ENCODE measurements at regions not wholly inside any gene's neighbourhood (a gene's known extent, or its start where the extent isn't known, plus 50 kb on each side); places are given as distances from the start of the nearest gene placed in this dataset.

GRCh38 chr19:28424662-28425045 lies 788.3 kb downstream of the UQCRFS1 start:
- no peaks in the 10 kb centered on the region for H3K27me3 Mint-ChIP-seq
- CTCF ChIA-PET = no interaction called here
- H3K36me3 Mint-ChIP-seq = no peaks in the 10 kb centered on the region
- DNase-seq = no peak
- H3K4me1 Mint-ChIP-seq = no peaks in the 10 kb centered on the region
- H3K9me3 Mint-ChIP-seq = peaks cover 7% of the 10 kb centered on the region
- H3K27ac Mint-ChIP-seq = no peak overlapping the region
- H3K4me3 Mint-ChIP-seq = no peak overlapping the region

GRCh38 chr19:28424077-28424476 lies 788.9 kb downstream of the UQCRFS1 start:
- no peak overlapping the region for H3K27ac Mint-ChIP-seq
- no peak overlapping the region for H3K4me3 Mint-ChIP-seq
- no peaks in the 10 kb centered on the region for H3K27me3 Mint-ChIP-seq
- no peaks in the 10 kb centered on the region for H3K4me1 Mint-ChIP-seq
- peaks cover 7% of the 10 kb centered on the region for H3K9me3 Mint-ChIP-seq
- H3K36me3 Mint-ChIP-seq = no peaks in the 10 kb centered on the region
- CTCF ChIA-PET = no interaction called here
- no peak for DNase-seq

DNA sequence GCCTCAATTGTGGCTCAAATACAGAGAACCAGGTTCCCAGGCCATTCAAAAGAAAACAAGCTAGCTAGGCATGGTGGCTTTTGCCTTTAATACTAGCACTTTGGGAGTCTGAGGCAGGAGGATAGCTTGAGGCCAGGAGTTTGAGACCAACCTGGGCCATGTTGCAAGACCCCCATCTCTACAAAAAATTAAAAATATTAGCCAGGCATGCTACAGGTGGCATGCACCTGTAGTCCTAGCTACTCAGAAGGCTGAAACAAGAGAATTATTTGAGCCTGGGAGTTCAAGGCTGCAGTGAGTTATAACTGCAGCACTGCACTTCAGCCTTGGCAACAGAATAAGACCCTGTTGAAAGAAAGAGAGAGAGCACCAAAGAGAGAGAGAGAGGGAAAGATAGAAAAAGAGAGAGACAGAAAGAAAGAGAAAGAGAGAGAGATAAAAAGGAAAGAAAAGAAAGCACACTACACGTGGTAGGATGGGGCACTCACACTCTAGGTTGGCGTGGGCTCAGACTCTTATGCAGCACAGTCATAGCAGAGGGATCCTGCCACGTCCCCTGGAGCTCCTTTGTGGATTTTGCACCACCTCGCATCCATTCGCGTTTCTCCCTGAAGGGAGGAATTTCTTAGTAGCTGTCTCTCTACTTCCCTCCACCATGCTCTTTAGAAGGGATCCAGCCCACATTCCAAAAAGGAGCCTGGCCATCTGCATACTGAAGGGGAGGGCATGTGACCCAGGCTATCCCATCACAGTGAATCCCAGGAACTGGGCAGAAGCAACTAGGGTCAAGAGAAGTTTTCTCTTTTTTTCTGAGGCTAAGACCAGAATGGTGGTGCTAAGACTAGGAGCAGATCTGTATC lies 789.9 kb downstream of the UQCRFS1 start:
- Mint-ChIP-seq H3K4me1 (no peaks in the 10 kb centered on the region), H3K4me3 (no peak overlapping the region), H3K36me3 (no peaks in the 10 kb centered on the region), H3K9me3 (peaks cover 6% of the 10 kb centered on the region), H3K27ac (no peak overlapping the region), H3K27me3 (no peaks in the 10 kb centered on the region)
- CTCF ChIA-PET = no interaction called here
- DNase-seq = no peak

DNA sequence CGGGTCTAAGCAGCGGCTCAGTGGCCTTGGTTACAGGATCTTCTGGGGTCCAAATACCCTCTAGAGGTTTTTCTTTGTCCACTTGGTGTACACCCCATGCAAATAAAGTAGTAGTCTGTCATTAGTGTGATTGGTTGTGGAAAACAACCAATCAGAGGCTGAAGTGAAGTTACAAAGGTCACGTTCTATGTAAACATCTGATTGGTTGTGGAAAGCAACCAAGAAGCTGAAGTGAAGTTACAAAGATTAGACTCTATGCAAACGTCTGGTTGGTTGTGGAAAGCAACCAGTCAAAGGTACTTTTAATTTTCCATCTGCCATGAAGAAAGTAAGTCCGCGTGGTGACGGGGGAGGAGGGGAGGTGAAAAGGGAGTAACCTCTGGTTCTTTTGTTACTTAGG lies 790.9 kb downstream of the UQCRFS1 start:
- no peaks in the 10 kb centered on the region for H3K27me3 Mint-ChIP-seq

DNA sequence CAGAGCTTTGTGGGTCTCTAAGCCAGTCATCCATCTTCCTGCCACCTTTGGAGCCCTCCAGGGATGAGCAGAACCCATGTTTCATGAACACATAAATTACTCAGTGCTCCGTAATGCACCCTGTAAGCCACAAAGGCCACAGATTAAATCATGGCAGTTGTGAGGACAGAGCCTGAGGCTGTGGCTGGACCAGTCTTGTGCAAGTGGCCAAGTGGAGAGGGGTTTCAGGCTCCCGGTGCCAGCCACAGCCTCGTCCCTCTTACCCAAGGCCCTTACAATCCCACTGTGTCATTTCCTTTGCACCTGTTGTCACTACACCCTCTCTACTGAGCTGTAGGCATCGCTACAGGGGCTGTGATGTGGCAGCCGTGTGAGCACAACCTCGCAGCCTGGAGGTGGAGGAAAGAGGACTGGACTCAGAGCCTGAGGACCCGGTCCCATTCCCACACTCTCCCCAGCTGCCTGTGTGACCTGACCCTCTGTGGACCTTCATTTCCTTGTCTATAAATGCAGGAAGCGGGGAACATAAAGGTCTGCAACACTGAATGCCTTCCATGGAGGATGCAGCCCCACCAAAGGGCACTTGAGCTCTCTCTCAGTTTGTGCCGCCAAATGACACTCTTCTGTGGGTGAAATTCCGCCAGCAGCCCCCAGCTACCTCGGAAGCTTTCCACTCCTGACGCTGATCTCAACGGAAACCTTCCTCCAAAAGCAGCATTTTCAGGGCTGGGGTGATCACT lies 792.0 kb downstream of the UQCRFS1 start:
- CTCF ChIA-PET = no interaction called here
- DNase-seq = no peak
- no peak overlapping the region for H3K4me3 Mint-ChIP-seq
- H3K27me3 Mint-ChIP-seq = no peaks in the 10 kb centered on the region
- H3K27ac Mint-ChIP-seq = no peak overlapping the region
- no peaks in the 10 kb centered on the region for H3K4me1 Mint-ChIP-seq
- H3K9me3 Mint-ChIP-seq = peaks cover 3% of the 10 kb centered on the region
- no peaks in the 10 kb centered on the region for H3K36me3 Mint-ChIP-seq

More for the DNA sequence above, 790.9 kb downstream of the UQCRFS1 start:
- Mint-ChIP-seq H3K36me3 (no peaks in the 10 kb centered on the region), H3K27ac (no peak overlapping the region), H3K4me1 (no peaks in the 10 kb centered on the region), H3K9me3 (peaks cover 3% of the 10 kb centered on the region), H3K4me3 (no peak overlapping the region)
- no peak for DNase-seq
- CTCF ChIA-PET = no interaction called here

DNA sequence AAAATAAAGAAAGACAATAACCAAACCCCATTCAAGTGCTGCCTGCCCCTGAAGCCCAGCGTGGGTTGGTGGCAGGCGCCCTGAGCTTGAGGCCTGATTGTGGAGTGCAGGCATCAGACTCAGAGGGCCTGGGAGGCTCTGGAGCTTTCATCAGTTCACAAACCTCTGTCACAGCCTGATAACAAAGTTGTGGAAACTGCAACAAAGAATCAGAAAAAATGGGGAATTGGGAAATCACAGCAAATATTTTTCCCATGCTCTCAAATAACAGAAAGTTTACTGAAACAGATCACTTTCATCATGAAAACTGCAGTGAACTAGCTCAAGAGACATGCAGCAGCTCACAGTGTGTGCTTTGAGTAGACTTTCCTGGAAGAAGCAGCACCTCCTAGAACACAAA lies 793.6 kb downstream of the UQCRFS1 start:
- H3K27ac Mint-ChIP-seq = no peak overlapping the region
- H3K4me1 Mint-ChIP-seq = no peaks in the 10 kb centered on the region
- H3K27me3 Mint-ChIP-seq = no peaks in the 10 kb centered on the region
- peaks cover 6% of the 10 kb centered on the region for H3K9me3 Mint-ChIP-seq
- CTCF ChIA-PET = no interaction called here
- no peaks in the 10 kb centered on the region for H3K36me3 Mint-ChIP-seq
- no peak for DNase-seq
- H3K4me3 Mint-ChIP-seq = no peak overlapping the region

- Mint-ChIP-seq H3K36me3 (no peaks in the 10 kb centered on the region), H3K4me1 (no peaks in the 10 kb centered on the region), H3K27me3 (no peaks in the 10 kb centered on the region), H3K27ac (no peak overlapping the region), H3K9me3 (peaks cover 6% of the 10 kb centered on the region), H3K4me3 (no peak overlapping the region)
- DNase-seq = no peak
- CTCF ChIA-PET = interaction anchor here (1.1 kb wide), 1 partner anchor 32 kb away, joined by 3 read pairs; no protein-coding TSS in a partner anchor
Measured at GRCh38 chr19:28417361-28417760, 795.6 kb downstream of the UQCRFS1 start.

- DNase-seq = no peak
- Mint-ChIP-seq H3K36me3 (no peaks in the 10 kb centered on the region), H3K9me3 (peaks cover 4% of the 10 kb centered on the region), H3K27ac (no peak overlapping the region), H3K27me3 (no peaks in the 10 kb centered on the region), H3K4me1 (no peaks in the 10 kb centered on the region), H3K4me3 (no peak overlapping the region)
- CTCF ChIA-PET = no interaction called here
Measured at GRCh38 chr19:28416245-28416644, 796.7 kb downstream of the UQCRFS1 start.

GRCh38 chr19:28414748-28415147 lies 798.2 kb downstream of the UQCRFS1 start:
- Mint-ChIP-seq H3K27ac (no peak overlapping the region), H3K9me3 (peaks cover 4% of the 10 kb centered on the region), H3K4me1 (no peaks in the 10 kb centered on the region), H3K27me3 (no peaks in the 10 kb centered on the region), H3K4me3 (no peak overlapping the region), H3K36me3 (no peaks in the 10 kb centered on the region)
- CTCF ChIA-PET = no interaction called here
- DNase-seq = no peak

DNA sequence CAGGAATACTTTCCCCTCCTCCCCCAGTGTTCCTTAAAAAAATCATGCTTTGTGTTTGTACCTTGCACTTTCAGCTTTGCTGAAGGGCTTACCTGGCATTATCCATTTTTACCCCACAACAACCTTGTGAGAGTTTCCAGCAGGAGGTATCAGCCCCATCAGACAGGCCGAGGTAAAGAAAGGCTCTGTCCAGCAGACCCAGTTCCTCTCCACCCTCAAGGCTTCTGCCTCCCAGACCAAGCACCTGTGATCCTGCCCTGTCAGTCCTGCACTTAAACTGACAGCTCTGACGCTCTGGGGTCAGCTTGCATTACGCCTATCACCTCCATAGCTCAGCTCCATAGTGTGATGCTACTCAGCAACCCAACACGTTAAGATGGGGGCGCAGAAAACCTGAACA lies 803.1 kb downstream of the UQCRFS1 start:
- no peak for DNase-seq
- no peak overlapping the region for H3K4me3 Mint-ChIP-seq
- no peaks in the 10 kb centered on the region for H3K4me1 Mint-ChIP-seq
- no peaks in the 10 kb centered on the region for H3K36me3 Mint-ChIP-seq
- H3K27ac Mint-ChIP-seq = no peak overlapping the region
- no peaks in the 10 kb centered on the region for H3K27me3 Mint-ChIP-seq
- CTCF ChIA-PET = no interaction called here
- peaks cover 5% of the 10 kb centered on the region for H3K9me3 Mint-ChIP-seq

DNA sequence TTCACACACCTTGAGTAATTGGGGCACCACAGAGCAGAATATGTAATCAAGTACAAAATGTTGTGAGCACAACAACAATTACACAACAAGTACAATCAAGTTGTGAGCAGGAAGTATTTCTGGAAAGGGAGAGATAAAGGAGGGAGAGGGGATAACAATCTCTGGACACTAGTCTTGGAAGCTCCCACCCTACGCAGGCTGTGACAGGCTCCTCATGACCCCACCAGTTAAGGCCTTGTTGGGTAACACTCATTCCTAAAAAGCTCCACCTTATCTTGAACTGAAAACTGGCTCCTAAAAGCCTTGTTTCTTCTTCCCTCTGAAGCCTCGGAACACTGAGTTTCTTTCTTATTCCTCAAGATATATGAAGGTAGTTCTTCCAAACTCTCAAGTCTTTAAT lies 806.0 kb downstream of the UQCRFS1 start:
- H3K27me3 Mint-ChIP-seq = no peaks in the 10 kb centered on the region
- H3K27ac Mint-ChIP-seq = no peak overlapping the region
- no peaks in the 10 kb centered on the region for H3K4me1 Mint-ChIP-seq
- H3K4me3 Mint-ChIP-seq = no peak overlapping the region
- CTCF ChIA-PET = no interaction called here
- H3K36me3 Mint-ChIP-seq = no peaks in the 10 kb centered on the region
- H3K9me3 Mint-ChIP-seq = peaks cover 6% of the 10 kb centered on the region
- no peak for DNase-seq

- H3K9me3 Mint-ChIP-seq = peaks cover 7% of the 10 kb centered on the region
Measured at GRCh38 chr19:28405346-28405742, 807.6 kb downstream of the UQCRFS1 start.

DNA sequence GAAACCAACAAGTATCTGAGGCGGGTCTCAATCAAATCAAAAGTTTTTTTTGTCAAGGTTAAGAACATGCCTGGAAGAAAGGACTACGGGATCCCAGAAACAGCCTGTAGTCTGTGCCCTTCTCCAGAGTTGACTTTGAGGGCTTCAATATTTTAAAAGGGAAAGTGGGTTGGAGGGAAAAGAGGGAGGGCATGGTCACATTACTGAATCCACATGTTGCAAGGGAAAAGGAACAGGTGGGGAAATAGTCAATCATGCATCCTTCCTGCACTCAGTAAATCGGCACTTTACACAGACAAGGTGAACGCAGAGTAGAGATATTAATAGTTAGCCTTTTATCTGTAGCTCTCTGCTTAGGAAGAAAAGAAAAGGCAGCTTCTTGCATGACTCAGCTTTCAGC lies 808.5 kb downstream of the UQCRFS1 start:
- H3K27ac Mint-ChIP-seq = no peak overlapping the region
- H3K4me1 Mint-ChIP-seq = no peaks in the 10 kb centered on the region
- H3K36me3 Mint-ChIP-seq = no peaks in the 10 kb centered on the region
- H3K27me3 Mint-ChIP-seq = no peaks in the 10 kb centered on the region
- DNase-seq = no peak
- no peak overlapping the region for H3K4me3 Mint-ChIP-seq
- CTCF ChIA-PET = no interaction called here
- peaks cover 13% of the 10 kb centered on the region for H3K9me3 Mint-ChIP-seq

More at GRCh38 chr19:28405346-28405742, 807.6 kb downstream of the UQCRFS1 start:
- H3K4me1 Mint-ChIP-seq = no peaks in the 10 kb centered on the region
- H3K27me3 Mint-ChIP-seq = no peaks in the 10 kb centered on the region
- no peak for DNase-seq
- no peak overlapping the region for H3K27ac Mint-ChIP-seq
- CTCF ChIA-PET = no interaction called here
- H3K36me3 Mint-ChIP-seq = no peaks in the 10 kb centered on the region
- H3K4me3 Mint-ChIP-seq = no peak overlapping the region

- Mint-ChIP-seq H3K27me3 (no peaks in the 10 kb centered on the region), H3K4me1 (no peaks in the 10 kb centered on the region), H3K36me3 (no peaks in the 10 kb centered on the region), H3K27ac (no peak overlapping the region), H3K4me3 (no peak overlapping the region), H3K9me3 (peaks cover 15% of the 10 kb centered on the region)
- CTCF ChIA-PET = no interaction called here
- DNase-seq = no peak
Measured at GRCh38 chr19:28403690-28404089, 809.3 kb downstream of the UQCRFS1 start.

DNA sequence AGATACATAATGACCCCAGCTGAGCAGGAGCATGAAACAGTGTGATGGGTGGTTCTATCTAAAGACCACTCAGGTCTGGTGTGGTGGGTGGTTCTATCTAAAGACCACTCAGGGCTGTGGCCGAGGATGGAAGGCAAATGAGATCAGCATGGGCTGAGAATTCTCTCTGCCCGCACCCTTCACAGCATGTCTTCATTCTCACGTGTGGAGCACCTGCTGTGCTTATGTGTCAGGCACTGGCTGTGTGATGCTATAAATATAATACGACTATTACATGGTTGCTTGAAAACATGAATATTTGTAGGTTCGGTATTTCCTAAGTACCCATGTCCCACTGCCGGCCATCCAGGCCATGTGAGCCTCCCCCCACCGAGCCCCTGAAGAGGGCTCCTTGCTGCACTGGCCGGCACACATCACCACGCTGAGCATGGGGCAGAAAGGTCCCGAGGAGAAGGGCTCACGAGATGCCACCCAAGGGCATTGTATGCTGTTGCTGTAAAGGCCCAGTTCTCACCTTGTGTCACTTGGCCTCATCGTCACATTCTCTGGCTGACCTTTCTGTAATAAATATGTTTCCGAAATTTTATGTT lies 810.2 kb downstream of the UQCRFS1 start:
- Mint-ChIP-seq H3K36me3 (no peaks in the 10 kb centered on the region), H3K27me3 (no peaks in the 10 kb centered on the region), H3K9me3 (peaks cover 15% of the 10 kb centered on the region), H3K4me3 (no peak overlapping the region), H3K27ac (no peak overlapping the region), H3K4me1 (no peaks in the 10 kb centered on the region)
- DNase-seq = no peak
- CTCF ChIA-PET = no interaction called here
